CD4-positive, alpha-beta memory T cell (primary cell): ENCODE measurements at regions not wholly inside any gene's neighbourhood (a gene's known extent, or its start where the extent isn't known, plus 50 kb on each side); places are given as distances from the start of the nearest gene placed in this dataset.

ENCODE experiments used
- CTCF ChIA-PET: fragments of 350-600 bp; sonication (Branson Sonifier 250); formaldehyde crosslinking; loops from one replicate; lab custom pipeline; 2021; ENCODE audit warnings: inconsistent platforms; ENCODE audit not compliant: partially characterized antibody; lab: Charles Lee
- POLR2A ChIA-PET: fragments of 350-600 bp; sonication (Branson Sonifier 250); formaldehyde crosslinking; loops from one replicate; lab custom pipeline; 2021; ENCODE audit not compliant: partially characterized antibody; lab: Charles Lee
- DNase-seq, 5 donors: peaks; one replicate each; pipeline versions ENCODE4 v3.0.0 to v3.0.0-alpha.2; 2020 to 2022; ENCODE audit warnings: mixed read lengths in 1 of 5
- H3K27ac ChIP-seq: one replicate; pipeline ENCODE4 v1.7.0; 2013; ENCODE audit warnings: low read depth, low read length
- H3K27me3 ChIP-seq: 2 replicates; pipeline ENCODE4 v1.7.0; 2013; ENCODE audit warnings: mild to moderate bottlenecking, low read length, moderate library complexity; ENCODE audit not compliant: insufficient read depth
- H3K36me3 ChIP-seq: 2 replicates; pipeline ENCODE4 v1.7.0; 2013; ENCODE audit warnings: mild to moderate bottlenecking, low read length, moderate library complexity; ENCODE audit not compliant: insufficient read depth
- H3K4me1 ChIP-seq: 2 replicates; pipeline ENCODE4 v1.7.0; 2013; ENCODE audit warnings: mild to moderate bottlenecking, low read length, moderate library complexity; ENCODE audit not compliant: insufficient read depth
- H3K4me3 ChIP-seq, 2 donors: one replicate each; pipeline ENCODE4 v1.7.0; 2013; ENCODE audit warnings: low read length in 2 of 2, mild to moderate bottlenecking in 1 of 2
- H3K9me3 ChIP-seq, 2 donors: one replicate each; pipeline ENCODE4 v1.7.0; 2013; ENCODE audit warnings: low read length in 2 of 2, control low read depth in 1 of 2; ENCODE audit not compliant: control insufficient read depth in 1 of 2
- H3K27ac Mint-ChIP-seq, 7 donors: one replicate each; pipeline ENCODE4 v1.8.0; 2020 to 2021; ENCODE audit warnings: mixed read lengths in 7 of 7, mild to moderate bottlenecking in 6 of 7, inconsistent platforms in 3 of 7, moderate library complexity in 3 of 7
- H3K27me3 Mint-ChIP-seq, 2 donors: one replicate each; pipeline ENCODE4 v1.8.0; 2020 to 2021; ENCODE audit warnings: mixed read lengths in 2 of 2
- H3K36me3 Mint-ChIP-seq, 2 donors: one replicate each; pipeline ENCODE4 v1.8.0; 2020 to 2021; ENCODE audit warnings: mixed read lengths in 2 of 2, inconsistent platforms in 1 of 2, mild to moderate bottlenecking in 1 of 2
- H3K4me1 Mint-ChIP-seq, 4 donors: one replicate each; pipeline ENCODE4 v1.8.0; 2020 to 2021; ENCODE audit warnings: mixed read lengths in 4 of 4, mild to moderate bottlenecking in 1 of 4
- H3K4me3 Mint-ChIP-seq, 8 donors: one replicate each; pipeline ENCODE4 v1.8.0; 2020 to 2021; ENCODE audit warnings: mixed read lengths in 8 of 8, mild to moderate bottlenecking in 7 of 8, moderate library complexity in 6 of 8, inconsistent platforms in 3 of 8
- H3K9me3 Mint-ChIP-seq, 8 donors: one replicate each; pipeline ENCODE4 v1.8.0; 2020 to 2021; ENCODE audit warnings: mixed read lengths in 8 of 8, mild to moderate bottlenecking in 5 of 8, inconsistent platforms in 3 of 8, moderate library complexity in 1 of 8
- intact Hi-C: fragments of 100-400 bp; cut with micrococcal nuclease; formaldehyde crosslinking; loops from one replicate; pipeline ENCODE4 v1.15.1; 2023

- Histone ChIP-seq H3K27ac (no peak overlapping the region), H3K4me1 (no peaks in the 10 kb centered on the region), H3K9me3 (no peaks in the 10 kb centered on the region), H3K4me3 (no peak overlapping the region), H3K36me3 (no peaks in the 10 kb centered on the region), H3K27me3 (no peaks in the 10 kb centered on the region)
- CTCF ChIA-PET, result interaction anchor here (1.1 kb wide), 1 partner anchor 13 kb away, joined by 3 read pairs; no protein-coding TSS in a partner anchor
- DNase-seq, result no peak
- no peak overlapping the region for H3K27ac Mint-ChIP-seq
- H3K9me3 Mint-ChIP-seq, result peaks cover 0 to 18% (median 6%) of the 10 kb centered on the region in 8 donors
- no peaks in the 10 kb centered on the region for H3K4me1 Mint-ChIP-seq
- POLR2A ChIA-PET, result no interaction called here
- H3K27me3 Mint-ChIP-seq, result peaks cover 6 to 10% of the 10 kb centered on the region in 2 donors
- no peak overlapping the region for H3K4me3 Mint-ChIP-seq
- H3K36me3 Mint-ChIP-seq, result peaks cover 0 to 4% of the 10 kb centered on the region in 2 donors
- intact Hi-C loops, result no loop called here
Observed at GRCh38 chr18:50444539-50444938, 69.7 kb downstream of the SKA1 start.

- Histone ChIP-seq H3K4me1 (no peaks in the 10 kb centered on the region), H3K27ac (no peak overlapping the region), H3K9me3 (no peaks in the 10 kb centered on the region), H3K4me3 (no peak overlapping the region), H3K27me3 (no peaks in the 10 kb centered on the region), H3K36me3 (no peaks in the 10 kb centered on the region)
- Mint-ChIP-seq H3K36me3 (peaks cover 0 to 4% of the 10 kb centered on the region in 2 donors), H3K4me1 (no peaks in the 10 kb centered on the region), H3K27ac (no peak overlapping the region), H3K27me3 (peaks cover 7 to 10% of the 10 kb centered on the region in 2 donors), H3K9me3 (peaks cover 0 to 18% (median 6%) of the 10 kb centered on the region in 8 donors), H3K4me3 (no peak overlapping the region)
- CTCF ChIA-PET, result no interaction called here
- POLR2A ChIA-PET, result no interaction called here
- intact Hi-C loops, result no loop called here
- DNase-seq, result no peak
Observed at GRCh38 chr18:50446629-50447028, 71.8 kb downstream of the SKA1 start.

GRCh38 chr18:50447102-50447741 is 72.4 kb downstream of the SKA1 start:
- Mint-ChIP-seq H3K36me3 (peaks cover 0 to 4% of the 10 kb centered on the region in 2 donors), H3K4me1 (no peaks in the 10 kb centered on the region), H3K4me3 (no peak overlapping the region), H3K27ac (no peak overlapping the region), H3K9me3 (peaks cover 0 to 18% (median 6%) of the 10 kb centered on the region in 8 donors), H3K27me3 (peaks cover 7 to 10% of the 10 kb centered on the region in 2 donors)
- ChIA-PET CTCF (no interaction called here), POLR2A (no interaction called here)
- Histone ChIP-seq H3K36me3 (no peaks in the 10 kb centered on the region), H3K27ac (no peak overlapping the region), H3K4me3 (no peak overlapping the region), H3K4me1 (no peaks in the 10 kb centered on the region), H3K9me3 (no peaks in the 10 kb centered on the region), H3K27me3 (no peaks in the 10 kb centered on the region)
- intact Hi-C loops, result no loop called here
- DNase-seq, result no peak

GRCh38 chr18:50447952-50448351 is 73.1 kb downstream of the SKA1 start:
- no peak overlapping the region for H3K4me3 Mint-ChIP-seq
- DNase-seq, result no peak
- peaks cover 0 to 13% (median 6%) of the 10 kb centered on the region in 8 donors for H3K9me3 Mint-ChIP-seq
- Histone ChIP-seq H3K27ac (no peak overlapping the region), H3K4me3 (no peak overlapping the region), H3K4me1 (no peaks in the 10 kb centered on the region), H3K27me3 (no peaks in the 10 kb centered on the region), H3K36me3 (no peaks in the 10 kb centered on the region), H3K9me3 (no peaks in the 10 kb centered on the region)
- ChIA-PET POLR2A (no interaction called here), CTCF (no interaction called here)
- no peak overlapping the region for H3K27ac Mint-ChIP-seq
- peaks cover 7 to 10% of the 10 kb centered on the region in 2 donors for H3K27me3 Mint-ChIP-seq
- intact Hi-C loops, result no loop called here
- H3K4me1 Mint-ChIP-seq, result no peaks in the 10 kb centered on the region
- H3K36me3 Mint-ChIP-seq, result peaks cover 0 to 4% of the 10 kb centered on the region in 2 donors

GRCh38 chr18:50451100-50451842 is 76.4 kb downstream of the SKA1 start:
- no peak overlapping the region for H3K27ac ChIP-seq
- DNase-seq, result no peak
- H3K27me3 Mint-ChIP-seq, result peaks cover 12 to 16% of the 10 kb centered on the region in 2 donors
- no peak overlapping the region for H3K27ac Mint-ChIP-seq
- H3K9me3 Mint-ChIP-seq, result peaks cover 0 to 2% (median 0%) of the 10 kb centered on the region in 8 donors
- H3K4me3 ChIP-seq, result no peak overlapping the region
- no peaks in the 10 kb centered on the region for H3K9me3 ChIP-seq
- H3K36me3 Mint-ChIP-seq, result no peaks in the 10 kb centered on the region
- H3K4me1 Mint-ChIP-seq, result no peaks in the 10 kb centered on the region
- ChIA-PET POLR2A (no interaction called here), CTCF (no interaction called here)
- intact Hi-C loops, result no loop called here
- no peaks in the 10 kb centered on the region for H3K36me3 ChIP-seq
- no peak overlapping the region for H3K4me3 Mint-ChIP-seq
- no peaks in the 10 kb centered on the region for H3K27me3 ChIP-seq
- H3K4me1 ChIP-seq, result no peaks in the 10 kb centered on the region

- H3K4me1 Mint-ChIP-seq, result no peaks in the 10 kb centered on the region
- no peaks in the 10 kb centered on the region for H3K9me3 Mint-ChIP-seq
- no peak for DNase-seq
- H3K27ac Mint-ChIP-seq, result no peak overlapping the region
- no peaks in the 10 kb centered on the region for H3K9me3 ChIP-seq
- H3K4me3 ChIP-seq, result no peak overlapping the region
- no peaks in the 10 kb centered on the region for H3K36me3 ChIP-seq
- POLR2A ChIA-PET, result no interaction called here
- H3K4me3 Mint-ChIP-seq, result no peak overlapping the region
- no peaks in the 10 kb centered on the region for H3K27me3 ChIP-seq
- CTCF ChIA-PET, result no interaction called here
- intact Hi-C loops, result no loop called here
- H3K27ac ChIP-seq, result no peak overlapping the region
- no peaks in the 10 kb centered on the region for H3K36me3 Mint-ChIP-seq
- H3K27me3 Mint-ChIP-seq, result peaks cover 10 to 14% of the 10 kb centered on the region in 2 donors
- no peaks in the 10 kb centered on the region for H3K4me1 ChIP-seq
Observed at GRCh38 chr18:50453014-50453680, 78.3 kb downstream of the SKA1 start.

- intact Hi-C loops, result no loop called here
- Mint-ChIP-seq H3K4me3 (no peak overlapping the region), H3K36me3 (no peaks in the 10 kb centered on the region), H3K9me3 (no peaks in the 10 kb centered on the region), H3K27ac (no peak overlapping the region), H3K27me3 (peaks cover 7 to 10% of the 10 kb centered on the region in 2 donors), H3K4me1 (no peaks in the 10 kb centered on the region)
- no peaks in the 10 kb centered on the region for H3K27me3 ChIP-seq
- no peak for DNase-seq
- H3K4me3 ChIP-seq, result no peak overlapping the region
- no peaks in the 10 kb centered on the region for H3K9me3 ChIP-seq
- no peaks in the 10 kb centered on the region for H3K36me3 ChIP-seq
- H3K27ac ChIP-seq, result no peak overlapping the region
- POLR2A ChIA-PET, result no interaction called here
- no peaks in the 10 kb centered on the region for H3K4me1 ChIP-seq
- CTCF ChIA-PET, result no interaction called here
Observed at GRCh38 chr18:50453732-50454131, 78.9 kb downstream of the SKA1 start.
